PC-3 (cell line): ENCODE measurements at regions not wholly inside any gene's neighbourhood (a gene's known extent, or its start where the extent isn't known, plus 50 kb on each side); places are given as distances from the start of the nearest gene placed in this dataset.

ENCODE experiments used
- EZH2 ChIP-seq: fragments of 300-600 bp; sonication (generic); IDR thresholded peaks from one replicate; pipeline ENCODE4 v1.6.1; 2017; ENCODE audit warnings: antibody characterized with exemption, mild to moderate bottlenecking, low read length; ENCODE audit not compliant: unreplicated experiment
- TF ChIP-seq, protein P1 (sequence below): fragments of 300-600 bp; sonication (generic); conservative IDR thresholded peaks from 2 replicates; pipeline ENCODE4 v1.5.1; 2017; ENCODE audit warnings: antibody characterized with exemption, low read depth, mild to moderate bottlenecking, low read length

DNA sequence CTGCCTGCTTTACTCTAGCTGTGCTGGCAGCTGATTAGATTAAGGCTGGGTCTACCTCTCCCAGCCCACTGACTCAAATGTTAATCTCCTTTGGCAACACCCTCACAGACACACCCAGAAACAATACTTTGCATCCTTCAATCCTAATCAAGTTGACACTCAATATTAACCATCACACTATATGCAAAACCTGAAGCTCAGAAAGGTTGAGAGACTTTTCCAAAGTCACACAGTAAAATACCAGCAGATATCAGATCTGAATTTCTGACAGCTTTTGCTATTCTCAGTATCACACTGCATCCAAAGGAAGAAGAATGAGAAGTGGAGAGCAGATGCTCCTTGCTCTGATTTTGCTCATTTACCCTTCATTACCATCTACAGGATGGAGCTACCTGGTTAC lies 114.9 kb upstream of the RANBP3L start:
- no peak for TF ChIP-seq EZH2
- TF ChIP-seq, protein P1, sequence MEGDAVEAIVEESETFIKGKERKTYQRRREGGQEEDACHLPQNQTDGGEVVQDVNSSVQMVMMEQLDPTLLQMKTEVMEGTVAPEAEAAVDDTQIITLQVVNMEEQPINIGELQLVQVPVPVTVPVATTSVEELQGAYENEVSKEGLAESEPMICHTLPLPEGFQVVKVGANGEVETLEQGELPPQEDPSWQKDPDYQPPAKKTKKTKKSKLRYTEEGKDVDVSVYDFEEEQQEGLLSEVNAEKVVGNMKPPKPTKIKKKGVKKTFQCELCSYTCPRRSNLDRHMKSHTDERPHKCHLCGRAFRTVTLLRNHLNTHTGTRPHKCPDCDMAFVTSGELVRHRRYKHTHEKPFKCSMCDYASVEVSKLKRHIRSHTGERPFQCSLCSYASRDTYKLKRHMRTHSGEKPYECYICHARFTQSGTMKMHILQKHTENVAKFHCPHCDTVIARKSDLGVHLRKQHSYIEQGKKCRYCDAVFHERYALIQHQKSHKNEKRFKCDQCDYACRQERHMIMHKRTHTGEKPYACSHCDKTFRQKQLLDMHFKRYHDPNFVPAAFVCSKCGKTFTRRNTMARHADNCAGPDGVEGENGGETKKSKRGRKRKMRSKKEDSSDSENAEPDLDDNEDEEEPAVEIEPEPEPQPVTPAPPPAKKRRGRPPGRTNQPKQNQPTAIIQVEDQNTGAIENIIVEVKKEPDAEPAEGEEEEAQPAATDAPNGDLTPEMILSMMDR, result no peak
